ENCODE measurements at regions not wholly inside any gene's neighbourhood (a gene's known extent, or its start where the extent isn't known, plus 50 kb on each side); places are given as distances from the start of the nearest gene placed in this dataset.

DNA sequence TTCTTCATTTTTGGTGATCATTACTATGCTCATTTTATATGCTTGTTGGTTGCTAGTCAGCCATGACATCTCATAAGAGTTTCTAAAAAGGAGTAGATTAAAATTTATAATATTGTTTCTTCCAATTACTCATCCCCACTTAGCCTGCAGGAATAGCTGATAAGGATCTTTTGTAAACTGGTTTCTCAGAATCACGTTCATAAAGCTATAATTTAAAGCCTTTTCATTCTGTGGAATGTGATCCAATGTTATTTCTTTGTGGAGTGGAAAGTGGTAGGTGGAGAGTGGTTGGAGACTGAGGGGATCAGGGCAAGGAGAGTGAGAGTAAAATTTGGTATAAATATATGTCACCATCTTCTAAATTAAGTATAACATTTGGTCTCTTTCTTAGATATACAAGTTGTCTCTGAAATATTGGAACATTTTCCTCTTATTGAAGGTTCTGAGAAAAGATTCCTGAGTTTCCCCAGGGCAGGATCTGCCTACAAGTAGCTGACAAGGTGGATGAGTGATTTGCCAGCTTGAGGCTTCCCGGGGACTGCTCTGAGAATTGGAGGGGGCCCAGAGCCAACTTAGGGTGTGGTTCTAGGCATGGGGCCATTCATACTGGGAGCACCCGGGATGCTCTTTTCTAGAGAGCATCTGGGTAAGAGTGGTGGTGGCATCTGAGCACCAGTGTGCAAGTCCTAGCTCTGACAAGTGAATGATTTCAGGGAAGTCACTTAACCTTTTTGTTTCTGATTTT is 116.4 kb downstream of the TBX19 start:
- no peak for TF ChIP-seq SIN3A (IDR thresholded peaks at IDR 0.05; ENCODE audit: borderline replicate concordance, insufficient read depth, low read length)
- TF ChIP-seq POLR2AphosphoS5 (IDR thresholded peaks at IDR 0.05; ENCODE audit: low read depth, low read length), result no peak
- TF ChIP-seq, protein P1, sequence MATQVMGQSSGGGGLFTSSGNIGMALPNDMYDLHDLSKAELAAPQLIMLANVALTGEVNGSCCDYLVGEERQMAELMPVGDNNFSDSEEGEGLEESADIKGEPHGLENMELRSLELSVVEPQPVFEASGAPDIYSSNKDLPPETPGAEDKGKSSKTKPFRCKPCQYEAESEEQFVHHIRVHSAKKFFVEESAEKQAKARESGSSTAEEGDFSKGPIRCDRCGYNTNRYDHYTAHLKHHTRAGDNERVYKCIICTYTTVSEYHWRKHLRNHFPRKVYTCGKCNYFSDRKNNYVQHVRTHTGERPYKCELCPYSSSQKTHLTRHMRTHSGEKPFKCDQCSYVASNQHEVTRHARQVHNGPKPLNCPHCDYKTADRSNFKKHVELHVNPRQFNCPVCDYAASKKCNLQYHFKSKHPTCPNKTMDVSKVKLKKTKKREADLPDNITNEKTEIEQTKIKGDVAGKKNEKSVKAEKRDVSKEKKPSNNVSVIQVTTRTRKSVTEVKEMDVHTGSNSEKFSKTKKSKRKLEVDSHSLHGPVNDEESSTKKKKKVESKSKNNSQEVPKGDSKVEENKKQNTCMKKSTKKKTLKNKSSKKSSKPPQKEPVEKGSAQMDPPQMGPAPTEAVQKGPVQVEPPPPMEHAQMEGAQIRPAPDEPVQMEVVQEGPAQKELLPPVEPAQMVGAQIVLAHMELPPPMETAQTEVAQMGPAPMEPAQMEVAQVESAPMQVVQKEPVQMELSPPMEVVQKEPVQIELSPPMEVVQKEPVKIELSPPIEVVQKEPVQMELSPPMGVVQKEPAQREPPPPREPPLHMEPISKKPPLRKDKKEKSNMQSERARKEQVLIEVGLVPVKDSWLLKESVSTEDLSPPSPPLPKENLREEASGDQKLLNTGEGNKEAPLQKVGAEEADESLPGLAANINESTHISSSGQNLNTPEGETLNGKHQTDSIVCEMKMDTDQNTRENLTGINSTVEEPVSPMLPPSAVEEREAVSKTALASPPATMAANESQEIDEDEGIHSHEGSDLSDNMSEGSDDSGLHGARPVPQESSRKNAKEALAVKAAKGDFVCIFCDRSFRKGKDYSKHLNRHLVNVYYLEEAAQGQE (IDR thresholded peaks at IDR 0.05; ENCODE audit: insufficient read depth in 1 of 2, low read depth in 2 of 2, low read length in 2 of 2), result no peak
- no peak for TF ChIP-seq TAF1 (IDR thresholded peaks at IDR 0.05; ENCODE audit: borderline replicate concordance, insufficient read depth, low read length)
